ENCODE measurements at regions not wholly inside any gene's neighbourhood (a gene's known extent, or its start where the extent isn't known, plus 50 kb on each side); places are given as distances from the start of the nearest gene placed in this dataset.

DNA sequence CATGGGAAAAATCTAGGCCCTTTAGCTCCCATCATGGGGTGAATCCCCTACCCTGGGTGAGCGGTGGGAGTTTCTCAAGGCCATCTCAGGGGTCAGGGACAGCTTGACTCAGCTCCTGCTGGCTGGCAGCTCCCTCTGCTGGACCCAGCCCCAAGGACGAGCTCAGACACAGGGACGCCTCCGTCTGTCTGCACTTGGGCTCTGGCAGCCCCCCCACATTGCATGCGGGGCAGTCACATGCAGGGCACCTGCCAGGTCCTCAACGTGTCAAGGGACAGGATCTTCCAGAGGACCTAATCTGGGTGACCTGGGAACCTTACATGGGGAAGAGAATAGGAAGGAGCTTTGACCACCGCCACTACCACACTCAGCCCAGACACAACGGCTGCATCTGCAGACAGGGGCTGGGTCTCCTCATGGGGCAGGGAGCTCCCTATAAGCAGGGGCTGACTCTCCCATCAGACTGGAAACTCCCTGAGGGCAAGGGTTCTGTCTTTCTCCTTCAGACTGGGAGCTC is 173.4 kb downstream of the MRPL14 start:
- no peak for TF ChIP-seq ZSCAN30 (CRISPR knock-in tag; IDR thresholded peaks at IDR 0.05)
- TF ChIP-seq, protein P1, sequence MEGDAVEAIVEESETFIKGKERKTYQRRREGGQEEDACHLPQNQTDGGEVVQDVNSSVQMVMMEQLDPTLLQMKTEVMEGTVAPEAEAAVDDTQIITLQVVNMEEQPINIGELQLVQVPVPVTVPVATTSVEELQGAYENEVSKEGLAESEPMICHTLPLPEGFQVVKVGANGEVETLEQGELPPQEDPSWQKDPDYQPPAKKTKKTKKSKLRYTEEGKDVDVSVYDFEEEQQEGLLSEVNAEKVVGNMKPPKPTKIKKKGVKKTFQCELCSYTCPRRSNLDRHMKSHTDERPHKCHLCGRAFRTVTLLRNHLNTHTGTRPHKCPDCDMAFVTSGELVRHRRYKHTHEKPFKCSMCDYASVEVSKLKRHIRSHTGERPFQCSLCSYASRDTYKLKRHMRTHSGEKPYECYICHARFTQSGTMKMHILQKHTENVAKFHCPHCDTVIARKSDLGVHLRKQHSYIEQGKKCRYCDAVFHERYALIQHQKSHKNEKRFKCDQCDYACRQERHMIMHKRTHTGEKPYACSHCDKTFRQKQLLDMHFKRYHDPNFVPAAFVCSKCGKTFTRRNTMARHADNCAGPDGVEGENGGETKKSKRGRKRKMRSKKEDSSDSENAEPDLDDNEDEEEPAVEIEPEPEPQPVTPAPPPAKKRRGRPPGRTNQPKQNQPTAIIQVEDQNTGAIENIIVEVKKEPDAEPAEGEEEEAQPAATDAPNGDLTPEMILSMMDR (CRISPR knock-in tag; IDR thresholded peaks at IDR 0.05): peak; percentile 99
